Retinal pigment epithelial cell (primary cell): ENCODE measurements at regions not wholly inside any gene's neighbourhood (a gene's known extent, or its start where the extent isn't known, plus 50 kb on each side); places are given as distances from the start of the nearest gene placed in this dataset.

ENCODE experiments used
- DNase-seq: peaks from one replicate; pipeline ENCODE4 v3.0.0-alpha.2; 2010; ENCODE audit warnings: low read depth
- H3K4me3 ChIP-seq: 2 replicates; pipeline ENCODE4 v1.5.1; 2011; ENCODE audit warnings: mild to moderate bottlenecking, low read length, control low read depth, moderate library complexity
- CTCF ChIP-seq: conservative IDR thresholded peaks from 2 replicates; pipeline ENCODE4 v1.5.1; 2011; ENCODE audit warnings: low read depth, low read length, control low read depth, inconsistent platforms

GRCh38 chr3:153313302-153313965 is 151.4 kb downstream of the RAP2B start:
- H3K4me3 ChIP-seq: no peak overlapping the region
- TF ChIP-seq CTCF: no peak
- DNase-seq: no peak

GRCh38 chr3:153314038-153314437 is 152.0 kb downstream of the RAP2B start:
- no peak for DNase-seq
- H3K4me3 ChIP-seq: no peak overlapping the region
- TF ChIP-seq CTCF: no peak

DNA sequence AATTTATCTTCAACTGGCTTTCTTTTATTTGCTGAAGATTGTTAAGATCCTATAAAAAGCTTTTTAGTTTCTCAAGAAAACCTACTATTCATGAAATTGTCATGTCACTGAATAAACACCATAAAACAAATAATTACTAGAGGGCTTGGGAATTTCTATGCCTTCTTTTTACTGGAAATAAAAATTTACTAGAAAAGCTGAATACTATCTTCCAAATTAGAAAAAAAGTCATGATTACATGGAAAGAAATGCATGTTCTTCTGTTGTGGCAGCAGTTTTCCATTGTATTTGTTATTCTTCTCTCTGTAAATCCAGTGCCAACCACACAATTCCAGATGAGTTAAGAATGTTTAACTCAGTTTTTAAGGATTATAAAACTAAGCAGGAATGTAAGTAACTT is 153.8 kb downstream of the RAP2B start:
- no peak for TF ChIP-seq CTCF
- DNase-seq: no peak
- no peak overlapping the region for H3K4me3 ChIP-seq

GRCh38 chr3:153319705-153320554 is 157.9 kb downstream of the RAP2B start:
- no peak overlapping the region for H3K4me3 ChIP-seq
- no peak for DNase-seq
- no peak for TF ChIP-seq CTCF

DNA sequence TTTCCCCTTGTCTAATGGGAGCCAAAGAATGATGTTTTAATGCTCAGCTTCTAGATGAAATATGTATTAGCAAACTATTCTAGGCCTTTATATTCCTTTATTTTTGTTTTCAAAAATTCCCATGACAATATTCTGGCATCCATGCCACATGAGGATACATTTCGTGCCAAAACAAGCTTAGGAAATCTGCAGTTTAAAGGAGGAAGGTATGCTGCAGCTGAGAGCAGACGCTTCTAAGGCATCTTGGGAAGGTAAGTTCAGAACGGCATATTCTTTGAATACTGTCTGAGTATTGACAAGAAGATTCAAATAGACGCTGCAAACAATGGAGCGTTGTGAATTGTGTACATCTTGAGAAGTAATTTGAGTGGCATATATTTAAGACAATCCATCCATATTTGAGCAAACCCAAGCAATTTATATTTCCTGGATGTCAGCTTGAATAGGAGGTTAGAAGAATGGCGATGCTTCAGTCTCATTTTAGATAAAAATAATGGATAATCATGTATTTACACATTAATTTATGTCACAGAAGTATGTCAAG is 158.6 kb downstream of the RAP2B start:
- TF ChIP-seq CTCF: no peak
- H3K4me3 ChIP-seq: no peak overlapping the region
- DNase-seq: no peak

DNA sequence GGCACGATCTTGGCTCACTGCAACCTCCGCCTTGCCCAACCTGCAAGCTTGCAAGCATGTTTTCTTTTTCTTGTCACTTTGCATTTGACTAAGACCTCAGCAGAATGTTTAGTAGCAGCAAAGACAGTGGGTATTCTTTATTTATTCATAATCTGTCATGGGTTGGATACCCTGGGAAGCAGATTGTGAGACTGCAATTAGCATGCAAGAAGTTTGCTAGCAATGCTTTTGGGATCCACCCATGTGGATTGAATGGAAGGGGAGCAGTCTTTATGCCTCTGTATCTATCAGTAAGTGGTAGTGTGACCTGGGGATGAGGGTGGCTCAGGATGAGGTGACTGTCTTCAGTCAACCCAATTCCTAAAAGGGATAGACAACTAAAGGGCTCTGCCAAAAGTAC is 166.7 kb downstream of the RAP2B start:
- no peak for TF ChIP-seq CTCF
- no peak overlapping the region for H3K4me3 ChIP-seq
- no peak for DNase-seq
